Fibroblast of villous mesenchyme (primary cell): ENCODE measurements at regions not wholly inside any gene's neighbourhood (a gene's known extent, or its start where the extent isn't known, plus 50 kb on each side); places are given as distances from the start of the nearest gene placed in this dataset.

Experiments
- DNase-seq: peaks from one replicate; pipeline ENCODE4 v3.0.0-alpha.2; 2010; ENCODE audit warnings: low read depth
- H3K4me3 ChIP-seq: 2 replicates; pipeline ENCODE4 v1.5.1; 2011; ENCODE audit warnings: low read depth, mild to moderate bottlenecking, low read length
- TF ChIP-seq, protein P1 (sequence below): IDR thresholded peaks from 2 replicates; pipeline ENCODE4 v1.5.1; 2012; ENCODE audit warnings: low read depth, mild to moderate bottlenecking, low read length; ENCODE audit not compliant: insufficient read depth

DNA sequence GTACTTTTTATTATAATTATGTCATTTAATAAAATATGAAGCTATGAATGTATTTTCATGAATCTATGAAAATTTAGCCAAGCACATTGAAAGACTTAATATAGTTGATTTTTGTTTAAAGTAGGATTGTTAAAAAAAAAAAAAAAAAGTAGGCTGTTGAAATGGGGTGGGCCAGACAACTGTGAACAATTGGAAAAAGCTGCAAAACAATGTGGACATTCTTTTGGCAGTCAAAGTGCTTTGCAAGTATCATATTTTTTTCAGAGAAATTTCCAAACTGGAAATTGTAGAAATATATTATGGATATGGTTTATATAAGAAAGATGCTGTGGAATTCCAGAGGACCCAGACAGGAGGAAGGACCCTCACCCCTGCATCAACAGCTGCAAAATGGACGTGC lies 82.1 kb downstream of the ETAA1 start:
- TF ChIP-seq, protein P1, sequence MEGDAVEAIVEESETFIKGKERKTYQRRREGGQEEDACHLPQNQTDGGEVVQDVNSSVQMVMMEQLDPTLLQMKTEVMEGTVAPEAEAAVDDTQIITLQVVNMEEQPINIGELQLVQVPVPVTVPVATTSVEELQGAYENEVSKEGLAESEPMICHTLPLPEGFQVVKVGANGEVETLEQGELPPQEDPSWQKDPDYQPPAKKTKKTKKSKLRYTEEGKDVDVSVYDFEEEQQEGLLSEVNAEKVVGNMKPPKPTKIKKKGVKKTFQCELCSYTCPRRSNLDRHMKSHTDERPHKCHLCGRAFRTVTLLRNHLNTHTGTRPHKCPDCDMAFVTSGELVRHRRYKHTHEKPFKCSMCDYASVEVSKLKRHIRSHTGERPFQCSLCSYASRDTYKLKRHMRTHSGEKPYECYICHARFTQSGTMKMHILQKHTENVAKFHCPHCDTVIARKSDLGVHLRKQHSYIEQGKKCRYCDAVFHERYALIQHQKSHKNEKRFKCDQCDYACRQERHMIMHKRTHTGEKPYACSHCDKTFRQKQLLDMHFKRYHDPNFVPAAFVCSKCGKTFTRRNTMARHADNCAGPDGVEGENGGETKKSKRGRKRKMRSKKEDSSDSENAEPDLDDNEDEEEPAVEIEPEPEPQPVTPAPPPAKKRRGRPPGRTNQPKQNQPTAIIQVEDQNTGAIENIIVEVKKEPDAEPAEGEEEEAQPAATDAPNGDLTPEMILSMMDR, result no peak
- DNase-seq, result no peak
- no peak overlapping the region for H3K4me3 ChIP-seq

DNA sequence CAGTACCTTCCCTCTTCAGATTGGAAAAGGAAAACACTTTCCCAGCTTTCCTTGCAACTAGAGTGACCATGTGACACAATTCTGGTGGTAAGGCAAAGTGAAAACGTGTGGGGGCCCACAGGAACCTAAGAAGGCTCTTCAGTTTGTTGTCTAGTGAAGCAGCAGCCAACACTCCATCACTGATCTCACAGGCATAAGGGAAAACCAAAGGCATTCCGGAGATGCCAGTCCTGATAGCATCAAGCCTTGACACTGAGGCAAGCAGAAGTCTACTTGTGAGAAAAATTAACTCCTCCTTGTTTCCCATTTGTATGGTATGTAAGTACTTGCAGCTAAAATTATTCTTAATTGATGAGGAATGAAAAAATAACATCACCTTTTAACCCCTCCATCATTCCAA lies 88.3 kb downstream of the ETAA1 start:
- DNase-seq, result peak; percentile 63
- TF ChIP-seq, protein P1, result no peak
- H3K4me3 ChIP-seq, result no peak overlapping the region

DNA sequence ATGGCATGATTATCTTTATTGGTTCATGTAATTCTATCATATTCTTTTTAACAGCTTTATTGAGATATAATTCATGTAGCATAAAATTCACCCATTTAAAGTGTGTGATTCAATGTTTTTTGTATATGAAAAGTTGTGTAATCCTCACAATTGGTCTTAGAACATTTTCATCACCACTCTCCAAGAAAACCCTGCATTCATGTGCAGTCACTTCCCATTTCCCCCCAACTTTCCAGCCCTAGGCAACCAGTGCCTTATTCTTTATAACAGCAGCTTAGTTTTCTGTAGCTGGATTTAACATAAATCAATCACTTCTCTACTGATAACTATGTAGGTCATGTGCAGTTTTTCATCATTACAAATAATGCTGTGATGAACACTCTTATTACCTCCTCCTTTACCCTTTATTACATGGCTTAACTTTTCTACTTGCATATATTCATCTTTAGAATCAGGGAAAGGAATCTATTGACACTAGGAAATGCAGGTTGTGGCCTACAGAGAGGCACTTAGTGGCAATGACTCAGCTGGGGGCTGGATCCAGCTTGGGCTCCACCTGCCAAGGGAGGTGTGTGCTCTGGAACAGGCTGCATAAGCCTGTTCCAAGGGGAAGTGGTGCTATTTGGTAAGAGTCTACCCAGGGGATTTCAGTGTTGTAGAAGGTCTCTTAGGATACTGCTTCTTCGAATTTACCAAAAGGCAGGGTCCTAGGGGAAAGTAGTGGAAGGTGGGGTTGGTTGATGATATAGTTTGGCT lies 89.1 kb downstream of the ETAA1 start:
- DNase-seq, result no peak
- TF ChIP-seq, protein P1, result no peak
- H3K4me3 ChIP-seq, result no peak overlapping the region

DNA sequence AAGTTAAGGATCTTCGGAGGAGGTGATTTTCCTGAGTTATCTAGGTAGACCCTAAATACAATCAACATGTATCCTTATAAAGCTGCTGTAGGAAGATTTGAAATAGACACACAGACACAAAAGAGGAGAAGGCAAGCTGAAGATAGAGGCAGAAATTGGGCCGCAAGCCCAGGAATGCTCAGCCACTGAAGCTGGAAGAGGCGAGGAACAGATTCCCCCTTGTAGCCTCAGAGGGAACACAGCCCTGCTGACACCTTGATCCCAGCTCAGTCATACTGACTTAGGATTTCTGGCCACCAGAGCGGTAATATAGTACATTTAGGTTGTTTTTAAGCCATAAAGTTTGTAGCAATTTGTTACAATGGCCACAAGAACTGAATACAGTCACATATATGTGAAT lies 90.9 kb downstream of the ETAA1 start:
- no peak overlapping the region for H3K4me3 ChIP-seq
- no peak for DNase-seq
- TF ChIP-seq, protein P1, result no peak

DNA sequence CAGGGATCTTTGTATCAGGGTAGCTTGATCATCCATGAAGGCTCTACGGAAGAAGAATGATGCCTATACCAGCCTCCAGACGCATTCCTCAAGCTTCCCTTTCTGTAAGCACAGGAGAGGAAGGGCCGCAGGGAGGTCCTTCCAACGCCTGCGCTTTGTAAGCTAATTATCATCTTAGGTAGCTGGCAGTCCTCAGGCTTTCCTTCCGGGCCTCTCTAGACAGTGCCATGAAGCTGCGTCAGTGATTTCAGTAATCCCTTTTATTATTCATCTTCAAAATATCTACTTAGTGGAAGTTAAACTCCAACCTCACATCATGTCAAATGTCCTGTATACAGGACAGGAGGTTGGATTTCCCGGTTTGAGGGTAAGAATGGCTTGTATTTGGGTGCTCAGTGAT lies 92.3 kb downstream of the ETAA1 start:
- H3K4me3 ChIP-seq, result no peak overlapping the region
- TF ChIP-seq, protein P1, result no peak
- DNase-seq, result no peak

DNA sequence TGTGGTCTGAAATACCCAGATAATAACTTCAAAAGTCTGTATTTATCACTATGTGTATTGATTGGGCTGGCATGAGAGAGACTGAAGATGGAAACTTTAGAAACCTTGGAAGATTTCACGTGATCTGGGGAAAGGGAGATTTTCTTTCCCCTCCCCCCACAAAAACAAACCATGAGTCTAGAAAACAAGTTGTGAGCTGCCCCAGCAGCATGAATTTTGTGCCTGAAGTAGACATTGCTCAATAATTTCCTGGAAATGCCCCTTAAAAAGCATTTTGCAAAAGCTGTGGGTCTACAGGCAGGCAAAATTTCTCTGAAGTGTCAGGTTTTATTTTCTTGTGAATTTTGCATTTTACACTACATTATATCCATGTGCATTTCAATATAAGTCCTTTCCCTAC lies 101.8 kb downstream of the ETAA1 start:
- no peak overlapping the region for H3K4me3 ChIP-seq
- DNase-seq, result no peak
- TF ChIP-seq, protein P1, result no peak

DNA sequence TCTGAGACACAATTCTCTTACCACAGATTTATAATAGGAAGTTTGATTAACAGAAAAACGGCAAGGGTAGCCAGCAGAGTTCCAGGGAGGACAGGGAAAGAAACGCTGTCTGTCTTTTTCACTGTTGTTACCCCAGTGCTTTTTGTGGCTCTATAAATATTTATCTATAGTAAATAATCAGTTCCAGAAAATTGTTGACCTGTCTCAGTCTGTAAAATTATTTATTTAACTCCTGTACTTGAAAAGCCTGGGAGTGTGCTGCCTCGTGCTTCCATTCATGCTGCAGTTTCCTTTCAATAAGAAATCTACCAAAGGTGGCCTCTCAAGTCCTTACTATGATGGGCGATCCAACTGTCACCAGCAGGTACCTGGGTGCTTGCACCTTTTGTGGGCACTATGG lies 102.9 kb downstream of the ETAA1 start:
- TF ChIP-seq, protein P1, result no peak
- DNase-seq, result no peak

More for the DNA sequence above, 102.9 kb downstream of the ETAA1 start:
- H3K4me3 ChIP-seq, result no peak overlapping the region
